ENCODE measurements at regions not wholly inside any gene's neighbourhood (a gene's known extent, or its start where the extent isn't known, plus 50 kb on each side); places are given as distances from the start of the nearest gene placed in this dataset.
A peak's percentile ranks its signal among the peaks of the same experiment; 100 is the strongest.

DNA sequence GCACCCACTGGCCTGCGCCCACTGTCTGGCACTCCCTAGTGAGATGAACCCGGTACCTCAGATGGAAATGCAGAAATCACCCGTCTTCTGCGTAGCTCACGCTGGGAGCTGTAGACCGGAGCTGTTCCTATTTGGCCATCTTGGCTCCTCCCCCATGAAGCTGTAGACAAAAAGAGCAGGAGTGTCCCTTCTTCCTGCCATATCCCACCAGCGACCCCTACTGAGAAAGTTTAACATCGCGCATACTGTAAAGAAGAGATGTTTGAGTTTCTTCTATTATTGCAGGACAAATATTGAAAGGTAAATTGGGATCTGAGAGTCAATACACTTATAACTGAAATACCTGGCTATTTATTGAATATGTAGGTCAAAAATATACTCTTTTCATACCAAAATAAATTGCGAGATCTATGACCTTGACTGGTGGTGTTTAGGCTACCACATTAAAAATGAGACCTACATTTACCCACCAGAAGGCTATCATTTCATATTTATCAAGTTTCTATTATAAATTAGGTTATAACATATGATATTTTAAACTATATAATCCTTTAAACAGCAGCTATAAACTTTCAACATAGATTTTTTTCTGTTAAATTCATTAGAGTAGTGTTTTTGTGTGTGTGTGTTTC, 586.3 kb downstream of the HTR1B start:
- H3K9me3 ChIP-seq (ENCODE audit: low read length) = no peaks in the 10 kb centered on the region
- no peaks in the 10 kb centered on the region for H3K36me3 ChIP-seq (replicated peaks in 1 of 2; ENCODE audit: control insufficient read depth in 1 of 2, insufficient read depth in 2 of 2, low read length in 2 of 2)
- no peak overlapping the region for H3K4me3 ChIP-seq (replicated peaks in 1 of 3; ENCODE audit: insufficient read depth in 1 of 3, low read depth in 2 of 3, low read length in 3 of 3)
- H3K4me1 ChIP-seq (ENCODE audit: insufficient read depth, low read length) = no peaks in the 10 kb centered on the region
- POLR2A ChIA-PET = no interaction called here
- CTCF ChIA-PET (ENCODE audit: low intra/inter-chr PET ratio, low total read pairs) = interaction anchor here (1.3 kb wide), 1 partner anchor 194 kb away, joined by 10 read pairs; no protein-coding TSS in a partner anchor
- 6% methylated on average over 5 of the region's 10 CpGs for WGBS (ENCODE audit: low lambda C conversion rate)
- peak; percentile 65 for DNase-seq (ENCODE audit: low spot score)
- H3K4me2 ChIP-seq (ENCODE audit: low read depth, low read length) = peak overlapping the region; percentile 33; the same call in 1 of the 2 replicates
- H3K27me3 ChIP-seq (ENCODE audit: control insufficient read depth in 1 of 2, insufficient read depth in 2 of 2, low read length in 2 of 2) = no peaks in the 10 kb centered on the region
- TF ChIP-seq HOXA3 (CRISPR knock-in tag; IDR thresholded peaks at IDR 0.05) = 0 out of 2 replicates have a peak, but pooled peaks have one; percentile 10
- TF ChIP-seq NR2C2 (CRISPR knock-in tag; IDR thresholded peaks at IDR 0.05; ENCODE audit: borderline replicate concordance) = no peak
- peak; percentile 45; the same call in 1 of the 2 replicates for TF ChIP-seq SMC3 (IDR thresholded peaks at IDR 0.05; ENCODE audit: low read length)
- TF ChIP-seq, protein P1, sequence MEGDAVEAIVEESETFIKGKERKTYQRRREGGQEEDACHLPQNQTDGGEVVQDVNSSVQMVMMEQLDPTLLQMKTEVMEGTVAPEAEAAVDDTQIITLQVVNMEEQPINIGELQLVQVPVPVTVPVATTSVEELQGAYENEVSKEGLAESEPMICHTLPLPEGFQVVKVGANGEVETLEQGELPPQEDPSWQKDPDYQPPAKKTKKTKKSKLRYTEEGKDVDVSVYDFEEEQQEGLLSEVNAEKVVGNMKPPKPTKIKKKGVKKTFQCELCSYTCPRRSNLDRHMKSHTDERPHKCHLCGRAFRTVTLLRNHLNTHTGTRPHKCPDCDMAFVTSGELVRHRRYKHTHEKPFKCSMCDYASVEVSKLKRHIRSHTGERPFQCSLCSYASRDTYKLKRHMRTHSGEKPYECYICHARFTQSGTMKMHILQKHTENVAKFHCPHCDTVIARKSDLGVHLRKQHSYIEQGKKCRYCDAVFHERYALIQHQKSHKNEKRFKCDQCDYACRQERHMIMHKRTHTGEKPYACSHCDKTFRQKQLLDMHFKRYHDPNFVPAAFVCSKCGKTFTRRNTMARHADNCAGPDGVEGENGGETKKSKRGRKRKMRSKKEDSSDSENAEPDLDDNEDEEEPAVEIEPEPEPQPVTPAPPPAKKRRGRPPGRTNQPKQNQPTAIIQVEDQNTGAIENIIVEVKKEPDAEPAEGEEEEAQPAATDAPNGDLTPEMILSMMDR (CRISPR knock-in tag; IDR thresholded peaks at IDR 0.05) = peak; percentile 74
- peak; percentile 40; the same call in 1 of the 2 replicates for TF ChIP-seq GABPB1 (CRISPR knock-in tag; IDR thresholded peaks at IDR 0.05)
- TF ChIP-seq RAD21 (CRISPR knock-in tag; IDR thresholded peaks at IDR 0.05) = peak; percentile 45; the same call in 1 of the 2 replicates
- TF ChIP-seq MAFF (IDR thresholded peaks at IDR 0.05; ENCODE audit: low read depth, low read length) = no peak
- TF ChIP-seq STAG1 (CRISPR knock-in tag; IDR thresholded peaks at IDR 0.05) = peak; percentile 78
- TF ChIP-seq GABPA (IDR thresholded peaks at IDR 0.05; ENCODE audit: low read depth, low read length) = no peak
- TF ChIP-seq GABPA (CRISPR knock-in tag; IDR thresholded peaks at IDR 0.05; ENCODE audit: low read depth) = peak; percentile 28; the same call in 1 of the 2 replicates
- TF ChIP-seq SOX5 (CRISPR knock-in tag; IDR thresholded peaks at IDR 0.05; ENCODE audit: borderline replicate concordance) = no peak
- TF ChIP-seq, protein P2, sequence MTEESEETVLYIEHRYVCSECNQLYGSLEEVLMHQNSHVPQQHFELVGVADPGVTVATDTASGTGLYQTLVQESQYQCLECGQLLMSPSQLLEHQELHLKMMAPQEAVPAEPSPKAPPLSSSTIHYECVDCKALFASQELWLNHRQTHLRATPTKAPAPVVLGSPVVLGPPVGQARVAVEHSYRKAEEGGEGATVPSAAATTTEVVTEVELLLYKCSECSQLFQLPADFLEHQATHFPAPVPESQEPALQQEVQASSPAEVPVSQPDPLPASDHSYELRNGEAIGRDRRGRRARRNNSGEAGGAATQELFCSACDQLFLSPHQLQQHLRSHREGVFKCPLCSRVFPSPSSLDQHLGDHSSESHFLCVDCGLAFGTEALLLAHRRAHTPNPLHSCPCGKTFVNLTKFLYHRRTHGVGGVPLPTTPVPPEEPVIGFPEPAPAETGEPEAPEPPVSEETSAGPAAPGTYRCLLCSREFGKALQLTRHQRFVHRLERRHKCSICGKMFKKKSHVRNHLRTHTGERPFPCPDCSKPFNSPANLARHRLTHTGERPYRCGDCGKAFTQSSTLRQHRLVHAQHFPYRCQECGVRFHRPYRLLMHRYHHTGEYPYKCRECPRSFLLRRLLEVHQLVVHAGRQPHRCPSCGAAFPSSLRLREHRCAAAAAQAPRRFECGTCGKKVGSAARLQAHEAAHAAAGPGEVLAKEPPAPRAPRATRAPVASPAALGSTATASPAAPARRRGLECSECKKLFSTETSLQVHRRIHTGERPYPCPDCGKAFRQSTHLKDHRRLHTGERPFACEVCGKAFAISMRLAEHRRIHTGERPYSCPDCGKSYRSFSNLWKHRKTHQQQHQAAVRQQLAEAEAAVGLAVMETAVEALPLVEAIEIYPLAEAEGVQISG (CRISPR knock-in tag; IDR thresholded peaks at IDR 0.05) = 0 out of 2 replicates have a peak, but pooled peaks have one; percentile 34
- no peak for FAIRE-seq
- H2AFZ ChIP-seq (ENCODE audit: low read length) = no peak overlapping the region
- H3K79me2 ChIP-seq (ENCODE audit: insufficient read depth, low read length) = no peaks in the 10 kb centered on the region
- no peaks in the 10 kb centered on the region for H4K20me1 ChIP-seq (ENCODE audit: insufficient read depth, low read length)
- intact Hi-C loops (cut with micrococcal nuclease; ENCODE audit: unreplicated experiment) (loop anchor here (1.0 to 5.0 kb wide), 2 partner anchors 195 to 945 kb away; no protein-coding TSS in a partner anchor), in situ Hi-C loops (cut with HindIII; ENCODE audit: extremely low pct_ligation_motif_present, low pct_unique_long_range_greater_than_20kb) (no loop called here)
- no peak overlapping the region for H3K9ac ChIP-seq (ENCODE audit: insufficient read depth, low read depth, low read length)
- H3K27ac ChIP-seq (ENCODE audit: extremely low read length, insufficient read depth, low read length) = no peak overlapping the region
- peak; percentile 97 for ATAC-seq
- no TSS peak for BruUV-seq (replicated peaks)

Data from HepG2 (cell line).